ENCODE measurements at regions not wholly inside any gene's neighbourhood (a gene's known extent, or its start where the extent isn't known, plus 50 kb on each side); places are given as distances from the start of the nearest gene placed in this dataset.

- TF ChIP-seq, protein P1, sequence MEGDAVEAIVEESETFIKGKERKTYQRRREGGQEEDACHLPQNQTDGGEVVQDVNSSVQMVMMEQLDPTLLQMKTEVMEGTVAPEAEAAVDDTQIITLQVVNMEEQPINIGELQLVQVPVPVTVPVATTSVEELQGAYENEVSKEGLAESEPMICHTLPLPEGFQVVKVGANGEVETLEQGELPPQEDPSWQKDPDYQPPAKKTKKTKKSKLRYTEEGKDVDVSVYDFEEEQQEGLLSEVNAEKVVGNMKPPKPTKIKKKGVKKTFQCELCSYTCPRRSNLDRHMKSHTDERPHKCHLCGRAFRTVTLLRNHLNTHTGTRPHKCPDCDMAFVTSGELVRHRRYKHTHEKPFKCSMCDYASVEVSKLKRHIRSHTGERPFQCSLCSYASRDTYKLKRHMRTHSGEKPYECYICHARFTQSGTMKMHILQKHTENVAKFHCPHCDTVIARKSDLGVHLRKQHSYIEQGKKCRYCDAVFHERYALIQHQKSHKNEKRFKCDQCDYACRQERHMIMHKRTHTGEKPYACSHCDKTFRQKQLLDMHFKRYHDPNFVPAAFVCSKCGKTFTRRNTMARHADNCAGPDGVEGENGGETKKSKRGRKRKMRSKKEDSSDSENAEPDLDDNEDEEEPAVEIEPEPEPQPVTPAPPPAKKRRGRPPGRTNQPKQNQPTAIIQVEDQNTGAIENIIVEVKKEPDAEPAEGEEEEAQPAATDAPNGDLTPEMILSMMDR (IDR thresholded peaks at IDR 0.05): no peak
- TF ChIP-seq POLR2A (IDR thresholded peaks at IDR 0.05): no peak
Observed at GRCh38 chr1:168453056-168453455, 90.7 kb downstream of the XCL2 start.

Measured in right lobe of liver (tissue), 4 donors.